Activated naive CD4-positive, alpha-beta T cell treated with anti-CD3 and anti-CD28 coated beads, Interleukin-2, amount 50 U/mL, for 24 hours (primary cell): ENCODE measurements at regions not wholly inside any gene's neighbourhood (a gene's known extent, or its start where the extent isn't known, plus 50 kb on each side); places are given as distances from the start of the nearest gene placed in this dataset.
"Not testable (repeated sequence)": the region's sequence is repeated elsewhere in the genome, so short reads cannot be mapped to it uniquely, and the experiment has no call there.

Experiments used
- H3K27ac Mint-ChIP-seq: one replicate; pipeline ENCODE4 v1.8.0; 2021; ENCODE audit warnings: mild to moderate bottlenecking, mixed read lengths
- H3K27me3 Mint-ChIP-seq: one replicate; pipeline ENCODE4 v1.8.0; 2021; ENCODE audit warnings: mixed read lengths
- H3K36me3 Mint-ChIP-seq: one replicate; pipeline ENCODE4 v1.8.0; 2021; ENCODE audit warnings: mixed read lengths
- H3K4me1 Mint-ChIP-seq: one replicate; pipeline ENCODE4 v1.8.0; 2021; ENCODE audit warnings: mixed read lengths
- H3K4me3 Mint-ChIP-seq: one replicate; pipeline ENCODE4 v1.8.0; 2021; ENCODE audit warnings: mild to moderate bottlenecking, mixed read lengths
- H3K9me3 Mint-ChIP-seq: one replicate; pipeline ENCODE4 v1.8.0; 2021; ENCODE audit warnings: mixed read lengths

DNA sequence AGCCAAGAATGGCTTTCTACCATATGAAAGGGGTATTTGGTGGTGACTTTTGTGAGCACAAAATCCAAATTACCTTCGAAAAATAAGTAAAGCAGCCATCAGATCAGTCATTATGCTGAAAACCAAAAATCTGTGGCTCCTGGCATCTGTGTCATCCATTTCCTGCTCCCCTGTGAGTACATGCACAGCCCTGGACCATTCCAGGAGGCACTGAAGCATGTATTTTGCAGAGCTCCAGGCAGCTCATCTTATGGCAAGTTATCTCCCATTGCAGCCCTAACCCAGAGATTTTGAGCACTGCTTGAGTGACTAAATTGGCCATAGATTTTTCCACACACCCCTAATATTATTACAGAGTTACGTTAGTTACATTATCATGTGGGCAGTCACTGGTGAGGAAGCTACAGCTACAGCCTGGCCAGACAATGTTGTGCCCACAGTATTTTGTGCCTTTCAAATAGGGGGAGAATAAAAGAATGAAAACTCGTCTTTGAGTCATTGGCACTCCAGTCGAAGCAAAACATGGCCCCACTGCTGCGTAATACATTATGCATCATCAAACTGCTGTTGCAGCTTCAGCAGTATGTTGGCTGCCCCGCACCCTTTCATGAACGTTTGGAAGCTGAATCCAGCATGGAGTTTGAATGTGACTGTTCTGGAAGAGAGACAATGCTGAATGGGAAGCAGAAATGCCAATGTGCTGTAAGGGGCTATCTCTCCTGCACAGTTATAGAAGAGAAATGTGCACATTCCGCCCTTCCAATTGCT is 702.2 kb downstream of the RNF144A start:
- Mint-ChIP-seq H3K4me1 (no peaks in the 10 kb centered on the region), H3K27ac (no peak overlapping the region), H3K9me3 (peaks cover 6% of the 10 kb centered on the region), H3K4me3 (no peak overlapping the region), H3K36me3 (no peaks in the 10 kb centered on the region), H3K27me3 (no peaks in the 10 kb centered on the region)

- Mint-ChIP-seq H3K9me3 (peaks cover 6% of the 10 kb centered on the region), H3K4me3 (no peak overlapping the region), H3K27me3 (no peaks in the 10 kb centered on the region), H3K27ac (no peak overlapping the region), H3K36me3 (no peaks in the 10 kb centered on the region), H3K4me1 (no peaks in the 10 kb centered on the region)
Measured at GRCh38 chr2:7620255-7620654, 703.0 kb downstream of the RNF144A start.

- Mint-ChIP-seq H3K9me3 (peaks cover 6% of the 10 kb centered on the region), H3K27me3 (no peaks in the 10 kb centered on the region), H3K4me3 (no peak overlapping the region), H3K36me3 (no peaks in the 10 kb centered on the region), H3K27ac (no peak overlapping the region), H3K4me1 (no peaks in the 10 kb centered on the region)
Measured at GRCh38 chr2:7621018-7621814, 704.0 kb downstream of the RNF144A start.

- Mint-ChIP-seq H3K4me1 (no peaks in the 10 kb centered on the region), H3K9me3 (peaks cover 6% of the 10 kb centered on the region), H3K27ac (no peak overlapping the region), H3K27me3 (no peaks in the 10 kb centered on the region), H3K36me3 (no peaks in the 10 kb centered on the region), H3K4me3 (no peak overlapping the region)
Measured at GRCh38 chr2:7625392-7626138, 708.4 kb downstream of the RNF144A start.

DNA sequence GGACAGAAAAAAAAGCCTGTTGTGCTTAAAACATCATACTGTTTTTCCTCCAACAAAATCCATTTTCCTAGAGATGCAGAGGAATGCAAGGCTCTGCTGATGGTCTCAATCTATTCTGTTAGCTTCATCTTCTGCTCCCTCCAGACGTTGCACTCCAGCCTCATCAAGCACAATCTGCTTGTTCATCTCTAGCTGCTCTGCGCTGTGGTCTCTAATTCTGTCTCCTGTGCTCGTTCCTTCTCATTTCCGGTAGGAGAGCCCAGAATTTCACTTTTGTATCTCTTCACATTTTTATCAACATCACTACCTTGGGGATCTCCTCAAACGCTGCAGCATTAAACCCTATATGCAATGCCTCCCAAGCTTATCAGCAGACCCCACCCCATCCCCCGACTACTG is 708.9 kb downstream of the RNF144A start:
- Mint-ChIP-seq H3K27ac (no peak overlapping the region), H3K36me3 (no peaks in the 10 kb centered on the region), H3K4me1 (no peaks in the 10 kb centered on the region), H3K4me3 (no peak overlapping the region), H3K9me3 (peaks cover 6% of the 10 kb centered on the region), H3K27me3 (no peaks in the 10 kb centered on the region)

GRCh38 chr2:7627583-7627982 is 710.4 kb downstream of the RNF144A start:
- Mint-ChIP-seq H3K9me3 (no peaks in the 10 kb centered on the region), H3K27me3 (no peaks in the 10 kb centered on the region), H3K36me3 (no peaks in the 10 kb centered on the region), H3K27ac (no peak overlapping the region), H3K4me1 (no peaks in the 10 kb centered on the region), H3K4me3 (no peak overlapping the region)

GRCh38 chr2:7632420-7632819 is 715.2 kb downstream of the RNF144A start:
- Mint-ChIP-seq H3K4me1 (no peaks in the 10 kb centered on the region), H3K27ac (no peak overlapping the region), H3K27me3 (no peaks in the 10 kb centered on the region), H3K4me3 (no peak overlapping the region), H3K9me3 (no peaks in the 10 kb centered on the region), H3K36me3 (no peaks in the 10 kb centered on the region)

- Mint-ChIP-seq H3K4me1 (no peaks in the 10 kb centered on the region), H3K36me3 (no peaks in the 10 kb centered on the region), H3K4me3 (no peak overlapping the region), H3K9me3 (no peaks in the 10 kb centered on the region), H3K27ac (no peak overlapping the region), H3K27me3 (no peaks in the 10 kb centered on the region)
Measured at GRCh38 chr2:7633566-7634153, 716.4 kb downstream of the RNF144A start.

DNA sequence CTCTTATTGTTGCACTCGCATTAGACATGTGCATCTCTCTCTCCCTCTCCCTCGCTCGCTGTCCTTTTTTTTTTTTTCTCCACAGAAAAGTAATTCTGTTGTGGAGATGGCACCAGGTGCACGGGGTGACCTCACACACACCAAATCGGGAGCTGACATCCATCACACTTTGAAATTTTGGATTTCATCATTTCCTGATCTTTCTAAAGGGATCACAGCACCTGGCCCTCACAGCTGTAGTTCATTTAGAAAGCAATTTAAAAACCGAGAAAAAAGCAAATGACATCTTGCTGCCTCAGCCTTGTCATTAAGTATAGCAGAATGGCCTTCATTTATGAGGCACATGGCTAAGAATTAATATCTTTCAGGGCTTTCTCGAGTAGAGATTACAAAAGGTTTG is 717.2 kb downstream of the RNF144A start:
- Mint-ChIP-seq H3K4me3 (no peak overlapping the region), H3K27ac (no peak overlapping the region), H3K36me3 (no peaks in the 10 kb centered on the region), H3K9me3 (no peaks in the 10 kb centered on the region), H3K4me1 (no peaks in the 10 kb centered on the region), H3K27me3 (no peaks in the 10 kb centered on the region)

DNA sequence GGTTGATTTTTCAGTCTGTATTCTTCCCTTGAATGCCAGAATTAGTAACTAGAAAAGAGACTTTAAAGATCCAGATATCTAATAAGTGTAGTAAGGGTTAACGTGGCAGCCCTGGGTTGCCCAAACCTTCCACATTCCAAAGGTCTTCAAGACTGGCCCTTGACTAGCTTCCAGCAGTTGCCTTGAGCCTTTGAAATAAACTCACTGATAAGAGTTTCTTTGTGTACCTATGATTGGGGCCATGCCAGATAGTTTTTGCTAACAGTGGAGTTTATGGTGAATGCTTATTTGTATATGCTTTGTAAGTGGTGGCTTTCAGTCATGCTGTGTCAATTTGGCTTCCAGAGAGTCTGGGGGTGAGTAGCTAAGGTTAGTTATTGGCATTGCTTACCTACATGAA is 722.3 kb downstream of the RNF144A start:
- H3K9me3 Mint-ChIP-seq = peaks cover 10% of the 10 kb centered on the region
- peaks cover 5% of the 10 kb centered on the region for H3K36me3 Mint-ChIP-seq
- H3K27me3 Mint-ChIP-seq = no peaks in the 10 kb centered on the region
- peaks cover 4% of the 10 kb centered on the region for H3K4me1 Mint-ChIP-seq
- no peak overlapping the region for H3K4me3 Mint-ChIP-seq
- no peak overlapping the region for H3K27ac Mint-ChIP-seq

DNA sequence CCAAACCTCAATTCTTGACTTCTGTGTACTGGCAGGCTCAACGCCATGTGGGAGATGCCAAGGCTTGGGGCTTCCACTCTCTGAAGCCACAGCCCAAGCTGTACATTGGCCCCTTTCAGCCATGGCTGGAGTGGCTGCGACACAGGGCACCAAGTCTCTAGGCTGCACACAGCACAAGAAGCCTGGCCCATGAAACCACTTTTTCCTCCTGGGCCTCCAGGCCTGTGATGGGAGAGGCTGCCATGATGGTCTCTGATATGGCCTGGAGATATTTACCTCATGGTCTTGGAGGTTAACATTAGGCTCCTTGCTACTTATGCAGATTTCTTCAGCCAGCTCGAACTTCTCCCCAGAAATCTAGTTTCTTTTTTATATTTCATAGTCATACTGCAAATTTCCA is 724.1 kb downstream of the RNF144A start:
- not testable (repeated sequence) for H3K36me3 Mint-ChIP-seq, H3K27me3 Mint-ChIP-seq

DNA sequence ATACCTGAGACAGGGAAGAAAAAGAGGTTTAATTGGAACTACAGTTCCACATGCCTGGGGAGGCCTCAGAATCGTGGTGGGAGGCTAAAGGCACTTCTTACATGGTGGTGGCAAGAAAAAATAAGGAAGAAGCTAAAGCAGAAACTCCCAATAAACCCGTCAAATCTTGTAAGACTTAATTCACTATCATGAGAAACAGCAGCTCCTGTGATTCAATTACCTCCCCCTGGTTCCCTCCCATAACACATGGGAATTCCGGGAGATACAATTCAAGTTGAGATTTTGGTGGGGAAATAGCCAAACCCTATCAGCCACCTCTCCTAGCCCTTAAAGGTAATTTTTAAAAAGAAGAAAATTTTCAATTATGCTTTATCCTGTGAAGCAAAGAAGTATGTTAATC is 728.8 kb downstream of the RNF144A start:
- H3K27me3 Mint-ChIP-seq = no peaks in the 10 kb centered on the region
- H3K9me3 Mint-ChIP-seq = peaks cover 10% of the 10 kb centered on the region
- no peak overlapping the region for H3K27ac Mint-ChIP-seq
- peaks cover 37% of the 10 kb centered on the region for H3K4me1 Mint-ChIP-seq
- no peak overlapping the region for H3K4me3 Mint-ChIP-seq
- H3K36me3 Mint-ChIP-seq = peaks cover 5% of the 10 kb centered on the region

More for the DNA sequence above, 724.1 kb downstream of the RNF144A start:
- not testable (repeated sequence) for H3K4me1 Mint-ChIP-seq, H3K27ac Mint-ChIP-seq, H3K4me3 Mint-ChIP-seq, H3K9me3 Mint-ChIP-seq

- H3K9me3 Mint-ChIP-seq = peaks cover 10% of the 10 kb centered on the region
- peaks cover 4% of the 10 kb centered on the region for H3K36me3 Mint-ChIP-seq
- peaks cover 40% of the 10 kb centered on the region for H3K4me1 Mint-ChIP-seq
- no peak overlapping the region for H3K4me3 Mint-ChIP-seq
- no peak overlapping the region for H3K27ac Mint-ChIP-seq
- H3K27me3 Mint-ChIP-seq = no peaks in the 10 kb centered on the region
Measured at GRCh38 chr2:7646661-7647060, 729.4 kb downstream of the RNF144A start.

- no peak overlapping the region for H3K4me3 Mint-ChIP-seq
- H3K27me3 Mint-ChIP-seq = no peaks in the 10 kb centered on the region
- H3K9me3 Mint-ChIP-seq = peaks cover 4% of the 10 kb centered on the region
- H3K27ac Mint-ChIP-seq = no peak overlapping the region
- peaks cover 2% of the 10 kb centered on the region for H3K36me3 Mint-ChIP-seq
- peaks cover 38% of the 10 kb centered on the region for H3K4me1 Mint-ChIP-seq
Measured at GRCh38 chr2:7648221-7648795, 731.1 kb downstream of the RNF144A start.

DNA sequence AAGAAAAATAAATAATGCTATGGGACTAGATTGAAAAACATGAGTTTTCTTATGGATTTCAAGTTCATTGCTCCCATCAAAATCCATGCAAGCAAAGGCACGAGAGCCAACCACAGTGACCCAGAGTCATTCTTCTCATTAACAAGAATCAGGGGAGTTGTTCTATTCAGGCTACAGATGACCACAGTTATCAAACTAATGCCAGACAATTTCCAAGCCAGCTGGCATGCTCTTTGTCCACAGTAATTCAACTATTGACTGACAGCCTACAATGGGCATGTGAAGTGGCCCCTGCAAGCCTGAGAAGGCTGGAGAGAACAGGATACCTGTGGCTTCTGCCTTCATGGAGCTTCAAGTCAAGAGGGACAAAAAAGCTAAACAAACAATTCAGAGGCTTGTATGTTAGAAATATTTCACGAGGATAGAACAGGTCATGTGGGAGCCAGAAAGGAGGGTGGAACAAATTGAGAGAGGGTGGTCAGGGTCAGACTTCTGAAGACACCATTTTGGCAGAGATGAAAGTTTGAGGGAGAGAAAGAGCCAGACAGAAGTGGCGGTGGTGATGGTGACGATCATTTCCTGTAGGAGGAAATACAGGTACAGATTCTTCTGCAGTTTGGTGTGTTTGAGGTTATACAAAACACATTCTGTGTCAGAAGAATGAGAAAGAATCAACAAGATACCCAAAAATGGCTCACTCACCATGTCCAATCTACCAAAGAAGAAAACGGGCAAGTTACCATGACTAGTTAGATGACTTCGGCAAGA is 732.4 kb downstream of the RNF144A start:
- Mint-ChIP-seq H3K9me3 (peaks cover 13% of the 10 kb centered on the region), H3K27ac (peak overlapping the region; percentile 30), H3K36me3 (peaks cover 11% of the 10 kb centered on the region), H3K27me3 (no peaks in the 10 kb centered on the region), H3K4me3 (peak overlapping the region; percentile 0), H3K4me1 (peaks cover 38% of the 10 kb centered on the region)
